ENCODE measurements at regions not wholly inside any gene's neighbourhood (a gene's known extent, or its start where the extent isn't known, plus 50 kb on each side); places are given as distances from the start of the nearest gene placed in this dataset.

DNA sequence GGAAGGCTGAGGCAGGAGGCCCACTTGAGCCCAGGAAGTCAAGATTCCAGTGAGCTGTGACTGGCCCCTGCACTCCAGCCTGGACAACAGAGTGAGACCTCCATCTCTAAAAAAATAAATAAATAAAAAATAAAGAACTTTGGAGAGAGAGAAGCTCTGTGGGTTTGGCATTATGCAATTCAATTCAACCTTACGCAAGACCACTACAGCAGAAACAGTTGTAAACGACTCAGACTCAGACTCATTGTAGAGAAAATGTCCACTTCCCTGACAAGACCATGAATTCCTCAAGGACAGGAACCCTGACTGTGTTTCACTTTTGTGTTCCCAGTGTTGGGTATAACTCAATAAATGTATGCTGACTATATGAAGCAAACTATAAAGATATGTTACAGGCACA is 90.3 kb upstream of the C3orf80 start:
- TF ChIP-seq, protein P1, sequence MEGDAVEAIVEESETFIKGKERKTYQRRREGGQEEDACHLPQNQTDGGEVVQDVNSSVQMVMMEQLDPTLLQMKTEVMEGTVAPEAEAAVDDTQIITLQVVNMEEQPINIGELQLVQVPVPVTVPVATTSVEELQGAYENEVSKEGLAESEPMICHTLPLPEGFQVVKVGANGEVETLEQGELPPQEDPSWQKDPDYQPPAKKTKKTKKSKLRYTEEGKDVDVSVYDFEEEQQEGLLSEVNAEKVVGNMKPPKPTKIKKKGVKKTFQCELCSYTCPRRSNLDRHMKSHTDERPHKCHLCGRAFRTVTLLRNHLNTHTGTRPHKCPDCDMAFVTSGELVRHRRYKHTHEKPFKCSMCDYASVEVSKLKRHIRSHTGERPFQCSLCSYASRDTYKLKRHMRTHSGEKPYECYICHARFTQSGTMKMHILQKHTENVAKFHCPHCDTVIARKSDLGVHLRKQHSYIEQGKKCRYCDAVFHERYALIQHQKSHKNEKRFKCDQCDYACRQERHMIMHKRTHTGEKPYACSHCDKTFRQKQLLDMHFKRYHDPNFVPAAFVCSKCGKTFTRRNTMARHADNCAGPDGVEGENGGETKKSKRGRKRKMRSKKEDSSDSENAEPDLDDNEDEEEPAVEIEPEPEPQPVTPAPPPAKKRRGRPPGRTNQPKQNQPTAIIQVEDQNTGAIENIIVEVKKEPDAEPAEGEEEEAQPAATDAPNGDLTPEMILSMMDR (IDR thresholded peaks at IDR 0.05 in 8 of 11, conservative IDR thresholded peaks at IDR 0.05 in 3 of 11), result no peak
- no peak for TF ChIP-seq POLR2AphosphoS5 (IDR thresholded peaks at IDR 0.05)

Measured in spleen (tissue), 7 donors.